GM12891 (cell line): ENCODE measurements at regions not wholly inside any gene's neighbourhood (a gene's known extent, or its start where the extent isn't known, plus 50 kb on each side); places are given as distances from the start of the nearest gene placed in this dataset.

Source experiments
- POLR2A ChIP-seq: IDR thresholded peaks from 2 replicates; pipeline ENCODE4 v1.6.1; 2011; ENCODE audit warnings: low read depth, low read length, control low read depth
- POLR2AphosphoS5 ChIP-seq: IDR thresholded peaks from 2 replicates; pipeline ENCODE4 v1.6.1; 2011; ENCODE audit warnings: low read depth, low read length, control low read depth
- POU2F2 ChIP-seq: IDR thresholded peaks from 2 replicates; pipeline ENCODE4 v1.6.1; 2011; ENCODE audit warnings: low read depth, mild to moderate bottlenecking, control low read depth, low read length, moderate library complexity
- SPI1 ChIP-seq: IDR thresholded peaks from 2 replicates; pipeline ENCODE4 v1.6.1; 2011; ENCODE audit warnings: low read depth, low read length, control low read depth
- TAF1 ChIP-seq: IDR thresholded peaks from 2 replicates; pipeline ENCODE4 v1.6.1; 2011; ENCODE audit warnings: low read depth, low read length, control low read depth

GRCh38 chr1:101382135-101382534 lies 145.3 kb downstream of the S1PR1 start:
- no peak for TF ChIP-seq POLR2A
- no peak for TF ChIP-seq TAF1
- TF ChIP-seq POLR2AphosphoS5: no peak
- no peak for TF ChIP-seq POU2F2
- no peak for TF ChIP-seq SPI1
